ENCODE measurements at regions not wholly inside any gene's neighbourhood (a gene's known extent, or its start where the extent isn't known, plus 50 kb on each side); places are given as distances from the start of the nearest gene placed in this dataset.
"Not testable (repeated sequence)": the region's sequence is repeated elsewhere in the genome, so short reads cannot be mapped to it uniquely, and the experiment has no call there.

- no peak overlapping the region for H3K4me3 ChIP-seq (ENCODE audit: low read depth, low read length)
- TF ChIP-seq CTCF (IDR thresholded peaks at IDR 0.05; ENCODE audit: low read depth, low read length) = no peak
- in situ Hi-C loops (cut with HindIII; ENCODE audit: low sequenced_read_pairs) = no loop called here
- no peak for DNase-seq (ENCODE audit: low read depth, low spot score)
Observed at GRCh38 chrX:953879-954482, 258.5 kb downstream of the CRLF2 start.

- in situ Hi-C loops (cut with HindIII; ENCODE audit: low sequenced_read_pairs) = no loop called here
- no peak for TF ChIP-seq CTCF (IDR thresholded peaks at IDR 0.05; ENCODE audit: low read depth, low read length)
- no peak overlapping the region for H3K4me3 ChIP-seq (ENCODE audit: low read depth, low read length)
- no peak for DNase-seq (ENCODE audit: low read depth, low spot score)
Observed at GRCh38 chrX:952816-953215, 259.6 kb downstream of the CRLF2 start.

- H3K4me3 ChIP-seq (ENCODE audit: low read depth, low read length); DNase-seq (ENCODE audit: low read depth, low spot score); in situ Hi-C loops (cut with HindIII; ENCODE audit: low sequenced_read_pairs): not testable (repeated sequence)
Observed at GRCh38 chrX:947262-947661, 265.2 kb downstream of the CRLF2 start.

- TF ChIP-seq CTCF (IDR thresholded peaks at IDR 0.05; ENCODE audit: low read depth, low read length) = no peak
- H3K4me3 ChIP-seq (ENCODE audit: low read depth, low read length) = no peak overlapping the region
- in situ Hi-C loops (cut with HindIII; ENCODE audit: low sequenced_read_pairs) = no loop called here
- DNase-seq (ENCODE audit: low read depth, low spot score) = no peak
Observed at GRCh38 chrX:943035-943434, 269.4 kb downstream of the CRLF2 start.

GRCh38 chrX:940691-941090, 271.8 kb downstream of the CRLF2 start:
- DNase-seq (ENCODE audit: low read depth, low spot score) = no peak
- H3K4me3 ChIP-seq (ENCODE audit: low read depth, low read length) = no peak overlapping the region
- in situ Hi-C loops (cut with HindIII; ENCODE audit: low sequenced_read_pairs) = no loop called here
- TF ChIP-seq CTCF (IDR thresholded peaks at IDR 0.05; ENCODE audit: low read depth, low read length) = no peak

GRCh38 chrX:936979-937769, 275.3 kb downstream of the CRLF2 start:
- in situ Hi-C loops (cut with HindIII; ENCODE audit: low sequenced_read_pairs) = no loop called here
- H3K4me3 ChIP-seq (ENCODE audit: low read depth, low read length) = no peak overlapping the region
- no peak for TF ChIP-seq CTCF (IDR thresholded peaks at IDR 0.05; ENCODE audit: low read depth, low read length)
- no peak for DNase-seq (ENCODE audit: low read depth, low spot score)

- H3K4me3 ChIP-seq (ENCODE audit: low read depth, low read length) = no peak overlapping the region
- in situ Hi-C loops (cut with HindIII; ENCODE audit: low sequenced_read_pairs) = no loop called here
- DNase-seq (ENCODE audit: low read depth, low spot score) = no peak
- no peak for TF ChIP-seq CTCF (IDR thresholded peaks at IDR 0.05; ENCODE audit: low read depth, low read length)
Observed at GRCh38 chrX:933611-934010, 278.8 kb downstream of the CRLF2 start.

Data from astrocyte of the spinal cord (primary cell).